SU-DHL-6 (cell line): ENCODE measurements at regions not wholly inside any gene's neighbourhood (a gene's known extent, or its start where the extent isn't known, plus 50 kb on each side); places are given as distances from the start of the nearest gene placed in this dataset.

ENCODE experiments used
- H2AFZ ChIP-seq: fragments of 200-600 bp; sonication (generic); 2 replicates; pipeline ENCODE4 v1.6.1; 2014; ENCODE audit warnings: low read depth, mild to moderate bottlenecking, moderate library complexity, mixed read lengths, antibody characterized with exemption, low read length; ENCODE audit not compliant: severe bottlenecking
- H3F3A ChIP-seq: fragments of 200-600 bp; shearing (Covaris generic); 2 replicates; pipeline ENCODE4 v1.6.0; 2016; ENCODE audit warnings: antibody characterized with exemption, mild to moderate bottlenecking; ENCODE audit not compliant: insufficient read depth
- H3K27ac ChIP-seq: fragments of 200-600 bp; sonication (generic); 2 replicates; pipeline ENCODE4 v1.5.1; 2016; ENCODE audit warnings: low read depth, mild to moderate bottlenecking, low read length, moderate library complexity, mixed read lengths
- H3K27me3 ChIP-seq: fragments of 200-600 bp; sonication (generic), shearing (Covaris generic); 2 replicates; pipeline ENCODE4 v1.6.0; 2014; ENCODE audit warnings: mild to moderate bottlenecking, low read length
- H3K36me3 ChIP-seq: fragments of 200-600 bp; sonication (generic); 2 replicates; pipeline ENCODE4 v1.6.1; 2014; ENCODE audit warnings: mild to moderate bottlenecking, low read length, mixed read lengths
- H3K4me2 ChIP-seq: fragments of 300-600, 200-600 bp; shearing (Covaris generic), sonication (generic); 2 replicates; pipeline ENCODE4 v1.6.0; 2014; ENCODE audit warnings: low read length, low read depth, mild to moderate bottlenecking; ENCODE audit not compliant: poor library complexity, severe bottlenecking
- H3K4me3 ChIP-seq: fragments of 200-600 bp; sonication (generic); 2 replicates; pipeline ENCODE4 v1.5.1; 2014; ENCODE audit warnings: antibody characterized with exemption, low read length, mild to moderate bottlenecking, mixed read lengths; ENCODE audit not compliant: insufficient read depth, poor library complexity, severe bottlenecking
- H3K79me2 ChIP-seq: fragments of 200-600 bp; sonication (generic); 2 replicates; pipeline ENCODE4 v1.6.1; 2014; ENCODE audit warnings: mild to moderate bottlenecking, low read length, moderate library complexity; ENCODE audit not compliant: insufficient read depth
- H3K9ac ChIP-seq: fragments of 200-600 bp; sonication (generic); 2 replicates; pipeline ENCODE4 v1.7.0; 2014; ENCODE audit warnings: mild to moderate bottlenecking, low read length
- H3K9me2 ChIP-seq: fragments of 200-600 bp; sonication (generic); replicated peaks from 2 replicates; pipeline ENCODE4 v1.6.1; 2014; ENCODE audit warnings: low read length; ENCODE audit not compliant: insufficient read depth
- H3K9me3 ChIP-seq: fragments of 200-600 bp; sonication (generic); 2 replicates; pipeline ENCODE4 v1.6.1; 2014; ENCODE audit warnings: low read length, mixed read lengths; ENCODE audit not compliant: insufficient read depth
- H4K20me1 ChIP-seq: fragments of 200-600 bp; sonication (generic); 2 replicates; pipeline ENCODE4 v1.6.1; 2014; ENCODE audit warnings: low read depth, mild to moderate bottlenecking, antibody characterized with exemption, low read length, moderate library complexity, mixed read lengths
- EZH2phosphoT487 ChIP-seq: fragments of 200-600 bp; sonication (generic), shearing (Covaris generic); conservative IDR thresholded peaks from 2 replicates; pipeline ENCODE4 v1.6.1; 2018; ENCODE audit warnings: mild to moderate bottlenecking, antibody characterized with exemption, low read length, moderate library complexity, mixed read lengths
- TF ChIP-seq, protein P1 (sequence below): fragments of 200-600 bp; sonication (generic); IDR thresholded peaks from one replicate; pipeline ENCODE4 v1.5.1; 2017; ENCODE audit warnings: antibody characterized with exemption, mild to moderate bottlenecking, low read length, moderate library complexity; ENCODE audit not compliant: insufficient read depth, poor library complexity, severe bottlenecking

- no peak overlapping the region for H2AFZ ChIP-seq
- no peak overlapping the region for H3K9ac ChIP-seq
- no peaks in the 10 kb centered on the region for H3K36me3 ChIP-seq
- no peaks in the 10 kb centered on the region for H3K27me3 ChIP-seq
- H3K4me2 ChIP-seq: no peak overlapping the region
- no peak overlapping the region for H3K27ac ChIP-seq
- TF ChIP-seq, protein P1, sequence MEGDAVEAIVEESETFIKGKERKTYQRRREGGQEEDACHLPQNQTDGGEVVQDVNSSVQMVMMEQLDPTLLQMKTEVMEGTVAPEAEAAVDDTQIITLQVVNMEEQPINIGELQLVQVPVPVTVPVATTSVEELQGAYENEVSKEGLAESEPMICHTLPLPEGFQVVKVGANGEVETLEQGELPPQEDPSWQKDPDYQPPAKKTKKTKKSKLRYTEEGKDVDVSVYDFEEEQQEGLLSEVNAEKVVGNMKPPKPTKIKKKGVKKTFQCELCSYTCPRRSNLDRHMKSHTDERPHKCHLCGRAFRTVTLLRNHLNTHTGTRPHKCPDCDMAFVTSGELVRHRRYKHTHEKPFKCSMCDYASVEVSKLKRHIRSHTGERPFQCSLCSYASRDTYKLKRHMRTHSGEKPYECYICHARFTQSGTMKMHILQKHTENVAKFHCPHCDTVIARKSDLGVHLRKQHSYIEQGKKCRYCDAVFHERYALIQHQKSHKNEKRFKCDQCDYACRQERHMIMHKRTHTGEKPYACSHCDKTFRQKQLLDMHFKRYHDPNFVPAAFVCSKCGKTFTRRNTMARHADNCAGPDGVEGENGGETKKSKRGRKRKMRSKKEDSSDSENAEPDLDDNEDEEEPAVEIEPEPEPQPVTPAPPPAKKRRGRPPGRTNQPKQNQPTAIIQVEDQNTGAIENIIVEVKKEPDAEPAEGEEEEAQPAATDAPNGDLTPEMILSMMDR: no peak
- no peaks in the 10 kb centered on the region for H4K20me1 ChIP-seq
- H3K4me3 ChIP-seq: no peak overlapping the region
- H3K9me3 ChIP-seq: no peaks in the 10 kb centered on the region
- H3K9me2 ChIP-seq: no peaks in the 10 kb centered on the region
- no peaks in the 10 kb centered on the region for H3F3A ChIP-seq
- H3K79me2 ChIP-seq: no peaks in the 10 kb centered on the region
Measured at GRCh38 chr5:62149879-62150278, 156.1 kb upstream of the KIF2A start.

- no peak for TF ChIP-seq EZH2phosphoT487
- TF ChIP-seq, protein P1: no peak
- H3K79me2 ChIP-seq: no peaks in the 10 kb centered on the region
- no peak overlapping the region for H3K9ac ChIP-seq
Measured at GRCh38 chr5:62152394-62153087, 153.5 kb upstream of the KIF2A start.

DNA sequence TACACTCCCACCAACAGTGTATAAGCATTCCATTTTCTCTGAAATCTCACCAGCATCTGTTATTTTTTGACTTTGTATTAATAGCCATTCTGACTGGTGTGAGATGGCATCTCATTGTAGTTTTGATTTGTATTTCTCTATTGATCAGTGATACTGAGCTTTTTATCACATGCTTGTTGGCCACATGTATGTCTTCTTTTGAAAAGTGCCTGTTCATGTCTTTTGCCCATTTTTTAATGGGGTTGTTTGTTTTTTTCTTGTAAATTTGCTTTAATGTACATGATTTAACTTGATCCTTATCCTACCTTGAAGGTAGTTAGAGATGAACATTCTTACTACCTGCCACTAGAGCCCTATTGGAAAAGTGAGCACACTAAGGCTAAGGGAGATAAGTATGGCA, 151.2 kb upstream of the KIF2A start:
- Histone ChIP-seq H3K9me3 (no peaks in the 10 kb centered on the region), H3K9me2 (no peaks in the 10 kb centered on the region), H4K20me1 (no peaks in the 10 kb centered on the region), H3F3A (no peaks in the 10 kb centered on the region), H3K4me3 (no peak overlapping the region), H3K27me3 (no peaks in the 10 kb centered on the region), H3K79me2 (no peaks in the 10 kb centered on the region), H2AFZ (no peak overlapping the region), H3K36me3 (no peaks in the 10 kb centered on the region), H3K27ac (no peak overlapping the region), H3K4me2 (no peak overlapping the region), H3K9ac (no peak overlapping the region)
- TF ChIP-seq EZH2phosphoT487: no peak
- TF ChIP-seq, protein P1: no peak

More at GRCh38 chr5:62152394-62153087, 153.5 kb upstream of the KIF2A start:
- Histone ChIP-seq H2AFZ (no peak overlapping the region), H3K27me3 (no peaks in the 10 kb centered on the region), H4K20me1 (no peaks in the 10 kb centered on the region), H3K27ac (no peak overlapping the region), H3K9me2 (no peaks in the 10 kb centered on the region), H3K36me3 (no peaks in the 10 kb centered on the region), H3K4me2 (no peak overlapping the region), H3K4me3 (no peak overlapping the region), H3K9me3 (no peaks in the 10 kb centered on the region), H3F3A (no peaks in the 10 kb centered on the region)
